ENCODE measurements at regions not wholly inside any gene's neighbourhood (a gene's known extent, or its start where the extent isn't known, plus 50 kb on each side); places are given as distances from the start of the nearest gene placed in this dataset.

- TF ChIP-seq CTCF (IDR thresholded peaks at IDR 0.05) (no peak), KDM1A (IDR thresholded peaks at IDR 0.05; ENCODE audit: low read depth) (no peak), RFX5 (IDR thresholded peaks at IDR 0.05) (no peak), CBX8 (IDR thresholded peaks at IDR 0.05) (no peak), RAD21 (conservative IDR thresholded peaks at IDR 0.05 in 1 of 2, IDR thresholded peaks at IDR 0.05 in 1 of 2) (no peak), POLR2A (IDR thresholded peaks at IDR 0.05; ENCODE audit: low read length) (no peak), BHLHE40 (IDR thresholded peaks at IDR 0.05; ENCODE audit: low read depth, low read length) (no peak)
These were observed 367.4 kb downstream of the IL20RB start for GRCh38 chr3:137325170-137325569.

Data from A549 (cell line).